ENCODE measurements at regions not wholly inside any gene's neighbourhood (a gene's known extent, or its start where the extent isn't known, plus 50 kb on each side); places are given as distances from the start of the nearest gene placed in this dataset.
"Not testable (repeated sequence)": the region's sequence is repeated elsewhere in the genome, so short reads cannot be mapped to it uniquely, and the experiment has no call there.

- DNase-seq (ENCODE audit: low spot score) = no peak
Observed at GRCh38 chr11:38582151-38582550, 1984.1 kb upstream of the RAG2 start.

GRCh38 chr11:38577769-38578168 lies 1979.7 kb upstream of the RAG2 start:
- DNase-seq (ENCODE audit: low spot score) = no peak

DNA sequence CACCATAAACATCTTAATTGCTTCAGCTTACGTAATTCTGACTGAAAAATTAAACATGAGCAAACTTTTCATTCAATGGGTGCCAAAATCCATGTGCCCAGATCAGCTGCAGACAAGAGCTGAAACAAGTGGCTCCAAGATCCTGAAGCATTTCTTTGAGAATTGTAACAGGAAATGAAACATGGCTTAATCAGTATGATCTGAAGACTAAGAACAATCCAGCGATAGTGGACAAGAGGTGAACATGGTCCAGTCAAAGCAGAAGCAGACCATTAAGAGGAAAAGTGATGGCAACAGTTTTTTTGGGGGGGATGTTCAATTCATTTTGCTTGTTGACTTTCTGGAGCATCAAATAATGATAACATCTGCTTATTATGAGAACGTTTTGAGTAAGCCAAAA lies 1964.5 kb upstream of the RAG2 start:
- DNase-seq (ENCODE audit: low spot score) = no peak

DNA sequence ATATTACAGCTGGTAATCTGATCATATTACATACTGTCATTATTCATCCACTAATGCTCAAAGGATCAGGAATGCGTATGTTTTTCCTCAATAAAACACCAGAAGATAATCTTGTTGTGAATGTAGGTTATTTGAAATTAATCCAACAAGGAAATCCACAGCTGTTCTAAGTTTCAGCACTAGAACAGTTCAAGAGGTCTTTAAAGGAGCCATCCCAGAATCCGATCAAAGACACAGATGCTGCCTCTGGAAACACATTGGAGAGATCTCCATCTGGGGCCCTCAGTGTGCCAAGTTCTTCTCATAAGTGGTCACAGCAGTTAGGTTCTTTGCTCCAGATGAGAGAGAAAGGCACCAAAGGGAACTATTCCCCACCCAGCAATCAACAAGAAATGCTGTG lies 1955.1 kb upstream of the RAG2 start:
- no peak for DNase-seq (ENCODE audit: low spot score)

GRCh38 chr11:38547462-38547861 lies 1949.4 kb upstream of the RAG2 start:
- DNase-seq (ENCODE audit: low spot score) = no peak

- DNase-seq (ENCODE audit: low spot score) = no peak
Observed at GRCh38 chr11:38543986-38544385, 1946.0 kb upstream of the RAG2 start.

- no peak for DNase-seq (ENCODE audit: low spot score)
Observed at GRCh38 chr11:38543311-38543710, 1945.3 kb upstream of the RAG2 start.

GRCh38 chr11:38538866-38539680 lies 1941.0 kb upstream of the RAG2 start:
- no peak for DNase-seq (ENCODE audit: low spot score)

DNA sequence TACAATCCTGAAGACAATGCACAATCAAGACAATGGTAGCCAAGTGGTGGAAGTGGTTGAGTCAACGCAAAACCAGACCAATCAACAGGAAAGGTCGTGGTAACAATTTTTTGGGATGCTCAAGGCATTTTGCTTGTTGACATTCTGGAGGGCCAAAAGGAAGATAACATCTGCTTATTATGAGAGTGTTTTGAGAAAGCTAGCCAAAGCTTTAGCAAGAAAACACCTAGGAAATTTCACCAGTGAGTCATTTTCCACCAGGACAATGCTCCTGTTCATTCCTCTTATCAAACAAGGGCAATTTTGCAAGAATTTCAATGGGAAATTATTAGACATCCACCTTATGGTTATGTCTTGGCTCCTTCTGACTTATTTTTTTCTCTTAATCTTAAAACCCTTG lies 1932.2 kb upstream of the RAG2 start:
- DNase-seq (ENCODE audit: low spot score) = no peak

GRCh38 chr11:38524945-38525344 lies 1926.9 kb upstream of the RAG2 start:
- no peak for DNase-seq (ENCODE audit: low spot score)

DNA sequence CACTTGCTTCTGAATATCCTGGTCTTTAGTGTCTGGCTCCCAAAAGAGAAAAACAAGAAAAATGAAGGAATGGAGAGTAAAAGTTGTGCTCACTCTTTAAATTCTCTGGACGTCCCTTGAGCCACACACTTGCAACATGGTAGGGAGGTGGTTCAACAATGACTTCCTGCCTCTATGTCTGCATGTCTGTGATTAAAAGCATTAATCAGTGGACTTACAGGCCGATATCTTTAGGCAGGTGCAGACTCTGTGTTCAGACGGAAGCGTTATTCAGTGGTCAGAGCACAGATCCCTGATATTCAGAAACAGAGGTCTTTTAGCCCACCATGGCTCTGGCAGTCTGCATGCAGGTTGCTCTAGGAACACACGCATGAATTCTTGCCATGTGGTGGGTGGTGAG lies 1920.0 kb upstream of the RAG2 start:
- no peak for DNase-seq (ENCODE audit: low spot score)

DNA sequence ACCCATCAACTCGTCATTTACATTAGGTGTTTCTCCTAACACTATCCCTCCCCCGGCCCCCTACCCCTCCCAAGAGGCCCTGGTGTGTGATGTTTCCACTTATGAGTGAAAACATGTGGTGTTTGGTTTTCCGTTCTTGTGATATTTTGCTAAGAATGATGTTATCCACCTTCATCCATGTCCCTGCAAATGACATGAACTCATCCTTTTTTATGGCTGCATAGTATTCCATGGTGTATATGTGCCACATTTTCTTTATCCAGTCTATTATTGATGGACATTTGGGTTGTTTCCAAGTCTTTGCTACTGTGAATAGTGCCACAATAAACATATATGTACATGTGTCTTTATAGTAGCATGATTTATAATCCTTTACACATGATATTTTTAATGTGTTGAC lies 1914.8 kb upstream of the RAG2 start:
- DNase-seq (ENCODE audit: low spot score) = not testable (repeated sequence)

GRCh38 chr11:38510041-38510440 lies 1912.0 kb upstream of the RAG2 start:
- DNase-seq (ENCODE audit: low spot score) = no peak

- DNase-seq (ENCODE audit: low spot score) = no peak
Observed at GRCh38 chr11:38503876-38504275, 1905.8 kb upstream of the RAG2 start.

DNA sequence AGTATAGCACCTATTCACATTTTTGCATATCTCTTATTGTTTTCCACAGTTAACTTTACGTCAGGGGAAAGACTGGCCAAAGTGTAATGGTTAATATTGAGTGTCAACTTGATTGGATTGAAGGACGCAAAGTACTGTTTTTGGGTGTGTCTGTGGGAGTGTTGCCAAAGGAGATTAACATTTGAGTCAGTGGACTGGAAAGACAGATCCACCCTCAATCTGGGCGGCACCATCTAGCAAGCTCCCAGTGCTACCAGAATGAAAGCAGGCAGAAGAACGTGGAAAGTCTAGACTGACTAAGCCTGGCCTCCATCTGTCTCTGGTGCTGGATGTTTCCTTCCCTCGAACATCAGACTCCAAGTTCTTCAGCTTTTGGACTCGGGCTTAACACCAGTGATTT lies 1900.7 kb upstream of the RAG2 start:
- no peak for DNase-seq (ENCODE audit: low spot score)

DNA sequence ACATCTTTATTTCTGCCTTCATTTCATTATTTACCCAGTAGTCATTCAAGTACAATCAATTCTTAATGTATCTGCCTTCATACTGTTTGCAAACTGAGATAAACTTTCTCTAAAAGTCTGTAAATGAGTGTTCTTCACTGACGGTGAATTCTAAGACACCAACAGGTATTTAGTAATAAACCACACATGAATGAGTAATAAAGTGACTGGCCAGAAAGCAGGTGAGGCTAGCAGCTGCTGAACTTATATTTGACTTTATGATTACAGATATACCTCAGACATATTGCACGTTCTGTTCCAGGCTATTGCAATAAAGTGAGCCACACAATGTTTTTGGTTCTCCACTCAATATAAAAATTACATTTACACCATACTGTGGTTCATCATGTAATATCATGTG lies 1894.0 kb upstream of the RAG2 start:
- DNase-seq (ENCODE audit: low spot score) = no peak

- DNase-seq (ENCODE audit: low spot score) = no peak
Observed at GRCh38 chr11:38481391-38481790, 1883.4 kb upstream of the RAG2 start.

DNA sequence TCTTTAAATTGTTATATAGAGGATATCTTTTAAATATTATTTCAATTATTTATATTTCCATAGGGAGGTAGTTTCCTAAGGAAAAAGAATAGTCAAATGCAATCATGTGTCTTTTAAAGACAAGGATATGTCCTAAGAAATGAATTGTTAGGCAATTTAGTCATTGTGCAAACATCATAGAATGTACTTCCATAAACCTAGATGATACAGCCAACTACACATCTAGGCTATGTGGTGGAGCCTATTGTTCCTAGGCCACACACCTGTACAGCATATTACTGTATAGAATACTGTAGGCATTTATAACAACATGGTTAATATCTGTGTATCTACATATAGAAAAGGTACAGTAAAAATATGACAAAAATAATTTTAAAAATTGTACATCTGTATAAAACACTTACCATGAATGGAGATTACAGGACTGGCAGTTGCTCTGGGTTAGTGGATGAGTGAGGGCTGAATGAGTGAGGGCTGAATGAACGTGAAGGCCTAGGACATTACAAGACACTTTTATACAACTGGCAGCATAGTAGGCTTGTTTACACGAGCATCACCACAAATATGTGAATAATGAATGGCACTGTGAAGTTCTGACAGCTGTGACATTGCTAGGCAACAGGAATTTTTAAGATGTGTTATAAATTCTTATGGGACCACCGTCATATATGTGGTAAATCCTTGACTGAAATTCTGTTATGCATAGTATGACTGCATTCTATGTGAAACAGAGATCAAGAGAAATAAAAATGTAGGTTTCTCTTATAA lies 1879.0 kb upstream of the RAG2 start:
- DNase-seq (ENCODE audit: low spot score) = no peak

GRCh38 chr11:38461751-38462150 lies 1863.7 kb upstream of the RAG2 start:
- DNase-seq (ENCODE audit: low spot score) = no peak

DNA sequence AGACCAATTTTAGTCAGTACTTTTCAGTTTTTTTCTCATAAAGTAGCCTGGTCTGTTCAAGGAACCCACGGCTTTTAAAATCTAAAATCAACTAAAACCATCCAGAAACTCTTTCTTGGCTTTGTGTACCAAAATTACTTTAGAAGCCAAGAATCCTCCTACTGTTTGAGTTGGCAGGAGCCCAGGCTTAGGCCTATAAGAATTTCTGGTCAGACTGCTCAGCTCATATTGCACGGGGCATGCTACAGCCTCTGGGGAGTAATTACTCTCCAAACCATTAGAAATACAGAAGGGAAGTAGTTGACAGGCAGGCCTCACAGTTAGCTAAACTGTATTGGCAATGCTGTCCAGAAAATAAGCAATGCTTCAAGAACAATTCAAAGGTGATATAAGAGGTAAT lies 1862.9 kb upstream of the RAG2 start:
- DNase-seq (ENCODE audit: low spot score) = no peak

DNA sequence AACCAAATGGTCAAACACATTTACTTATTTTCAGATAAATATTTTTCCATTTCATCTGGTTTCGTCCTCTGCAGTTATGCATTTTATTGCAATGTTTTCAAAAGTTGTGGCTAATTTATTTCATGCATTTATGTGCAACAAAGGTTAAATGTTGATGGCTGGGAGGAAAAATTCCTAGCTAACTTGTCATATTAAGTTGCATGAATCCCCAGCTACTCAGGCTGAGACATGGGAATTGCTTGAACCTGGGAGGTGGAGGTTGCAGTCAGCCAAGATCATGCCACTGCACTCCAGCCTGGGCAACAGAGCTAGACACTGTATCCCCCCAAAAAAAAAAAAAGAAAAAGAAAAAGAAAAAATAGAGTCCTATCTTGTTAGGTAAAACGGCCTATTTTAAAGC lies 1862.4 kb upstream of the RAG2 start:
- no peak for DNase-seq (ENCODE audit: low spot score)

DNA sequence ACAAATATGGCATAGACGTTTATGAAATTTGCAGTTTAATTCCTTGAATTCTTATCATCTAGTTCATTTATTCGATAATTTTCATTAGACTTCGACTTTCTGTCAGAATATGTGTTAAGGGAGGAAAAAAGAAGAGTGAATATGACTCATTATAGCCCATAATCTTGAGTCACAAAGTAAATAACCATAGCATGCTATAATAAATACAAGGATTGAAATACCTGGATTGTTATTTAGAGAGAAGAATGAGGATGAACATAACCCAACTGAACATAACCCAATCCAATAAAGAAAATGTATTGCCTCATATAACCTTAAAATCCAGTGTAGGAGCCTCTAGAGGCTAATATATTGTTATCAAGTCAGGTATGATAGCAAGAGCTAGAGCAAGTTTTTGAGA lies 1858.3 kb upstream of the RAG2 start:
- DNase-seq (ENCODE audit: low spot score) = no peak

DNA sequence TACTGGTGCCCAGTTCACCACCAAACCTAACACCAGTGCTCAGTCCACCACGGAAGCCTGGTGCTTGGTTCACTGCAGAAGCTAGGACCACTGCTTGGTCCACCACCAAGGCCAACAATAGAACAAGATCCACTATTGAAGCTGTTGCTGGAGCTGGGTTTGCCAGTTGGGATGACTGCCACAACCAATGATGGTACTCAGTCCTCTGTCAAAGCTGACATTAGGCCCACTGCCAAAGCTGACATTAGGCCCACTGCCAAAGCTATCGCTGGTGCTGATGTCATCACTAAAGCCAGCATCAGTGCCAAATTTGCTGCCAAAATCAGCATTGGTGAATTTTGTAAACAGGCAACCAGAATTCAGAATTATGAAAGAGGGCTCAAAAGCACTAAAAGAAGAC lies 1850.2 kb upstream of the RAG2 start:
- DNase-seq (ENCODE audit: low spot score) = no peak

DNA sequence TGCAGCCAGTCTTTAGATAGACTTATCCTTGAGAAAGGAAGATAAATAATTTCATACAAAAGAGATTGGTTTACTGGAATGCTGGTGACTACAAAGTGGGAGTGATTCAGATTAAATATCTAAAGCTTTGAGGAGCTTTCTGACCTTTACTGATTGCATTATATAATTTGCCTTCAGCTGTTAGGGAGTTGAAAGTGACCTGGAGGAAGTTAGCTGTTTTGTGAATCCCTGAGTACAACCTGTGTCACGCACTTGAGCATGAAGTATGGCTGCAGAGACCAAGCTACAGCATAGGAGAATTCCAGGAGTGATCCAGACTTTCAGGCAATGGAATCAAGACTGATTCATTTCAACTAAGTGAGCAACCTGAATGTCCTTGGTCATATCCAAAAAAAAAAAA lies 1848.3 kb upstream of the RAG2 start:
- DNase-seq (ENCODE audit: low spot score) = no peak
